ENCODE measurements at regions not wholly inside any gene's neighbourhood (a gene's known extent, or its start where the extent isn't known, plus 50 kb on each side); places are given as distances from the start of the nearest gene placed in this dataset.

DNA sequence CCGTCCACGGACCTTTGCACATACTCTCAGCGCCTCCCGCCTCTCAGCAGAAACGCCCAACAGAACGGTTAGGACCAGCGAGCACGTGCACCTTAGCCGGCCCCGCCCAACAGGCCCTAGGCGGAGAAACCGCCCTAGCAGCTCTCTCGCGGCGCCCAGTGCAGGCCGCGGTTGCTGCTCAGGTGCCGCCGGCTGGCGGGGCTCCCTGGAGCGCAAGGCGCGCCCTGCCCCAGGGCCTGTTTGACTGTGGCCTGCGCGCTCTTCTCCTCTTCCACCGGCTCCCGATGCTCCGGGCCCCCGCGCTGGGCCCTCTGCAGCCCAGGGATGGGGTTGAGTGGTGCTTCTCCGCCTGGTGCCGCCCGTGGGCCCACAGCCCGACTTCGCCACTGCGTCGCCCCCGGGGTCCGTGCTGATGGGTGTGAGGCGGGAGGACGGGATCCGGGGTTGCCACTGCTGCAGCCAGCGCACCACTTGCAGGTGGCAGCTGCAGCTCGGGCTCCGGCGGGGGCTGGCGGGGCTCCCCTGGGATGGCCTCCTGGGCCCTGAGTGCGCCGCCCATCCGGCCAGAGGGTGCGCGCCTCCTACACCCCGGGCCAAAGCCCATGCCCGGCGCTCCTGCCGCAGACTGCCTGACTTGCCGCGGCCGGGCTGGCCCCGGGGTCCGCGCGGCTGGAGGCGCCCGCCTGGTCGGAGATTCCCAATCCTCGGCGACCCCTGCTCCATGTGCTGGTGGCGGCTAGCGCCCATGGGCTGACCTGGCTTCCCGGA lies 1889.4 kb upstream of the CDH9 start:
- TF ChIP-seq, protein P1, sequence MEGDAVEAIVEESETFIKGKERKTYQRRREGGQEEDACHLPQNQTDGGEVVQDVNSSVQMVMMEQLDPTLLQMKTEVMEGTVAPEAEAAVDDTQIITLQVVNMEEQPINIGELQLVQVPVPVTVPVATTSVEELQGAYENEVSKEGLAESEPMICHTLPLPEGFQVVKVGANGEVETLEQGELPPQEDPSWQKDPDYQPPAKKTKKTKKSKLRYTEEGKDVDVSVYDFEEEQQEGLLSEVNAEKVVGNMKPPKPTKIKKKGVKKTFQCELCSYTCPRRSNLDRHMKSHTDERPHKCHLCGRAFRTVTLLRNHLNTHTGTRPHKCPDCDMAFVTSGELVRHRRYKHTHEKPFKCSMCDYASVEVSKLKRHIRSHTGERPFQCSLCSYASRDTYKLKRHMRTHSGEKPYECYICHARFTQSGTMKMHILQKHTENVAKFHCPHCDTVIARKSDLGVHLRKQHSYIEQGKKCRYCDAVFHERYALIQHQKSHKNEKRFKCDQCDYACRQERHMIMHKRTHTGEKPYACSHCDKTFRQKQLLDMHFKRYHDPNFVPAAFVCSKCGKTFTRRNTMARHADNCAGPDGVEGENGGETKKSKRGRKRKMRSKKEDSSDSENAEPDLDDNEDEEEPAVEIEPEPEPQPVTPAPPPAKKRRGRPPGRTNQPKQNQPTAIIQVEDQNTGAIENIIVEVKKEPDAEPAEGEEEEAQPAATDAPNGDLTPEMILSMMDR (IDR thresholded peaks at IDR 0.05; ENCODE audit: extremely low read depth, low read depth, low read length) = no peak
- H2AFZ ChIP-seq (ENCODE audit: low read length) = no peak overlapping the region
- no peaks in the 10 kb centered on the region for H3K27me3 ChIP-seq (ENCODE audit: insufficient read depth, low read length)
- H3K27ac ChIP-seq (ENCODE audit: low read depth, low read length) = no peak overlapping the region
- H3K79me2 ChIP-seq (ENCODE audit: insufficient read depth, low read length) = no peaks in the 10 kb centered on the region
- H3K4me1 ChIP-seq (ENCODE audit: insufficient read depth, low read length) = no peaks in the 10 kb centered on the region
- DNase-seq (ENCODE audit: insufficient read length, low spot score, missing footprints) = no peak
- H3K36me3 ChIP-seq (ENCODE audit: insufficient read depth, low read length) = no peaks in the 10 kb centered on the region
- no peaks in the 10 kb centered on the region for H4K20me1 ChIP-seq (ENCODE audit: insufficient read depth, low read length)
- no peak overlapping the region for H3K4me3 ChIP-seq (ENCODE audit: insufficient read depth, low read length)
- H3K4me2 ChIP-seq (ENCODE audit: insufficient read depth, low read length) = no peak overlapping the region
- H3K9me3 ChIP-seq (ENCODE audit: low read depth, low read length) = no peaks in the 10 kb centered on the region

DNA sequence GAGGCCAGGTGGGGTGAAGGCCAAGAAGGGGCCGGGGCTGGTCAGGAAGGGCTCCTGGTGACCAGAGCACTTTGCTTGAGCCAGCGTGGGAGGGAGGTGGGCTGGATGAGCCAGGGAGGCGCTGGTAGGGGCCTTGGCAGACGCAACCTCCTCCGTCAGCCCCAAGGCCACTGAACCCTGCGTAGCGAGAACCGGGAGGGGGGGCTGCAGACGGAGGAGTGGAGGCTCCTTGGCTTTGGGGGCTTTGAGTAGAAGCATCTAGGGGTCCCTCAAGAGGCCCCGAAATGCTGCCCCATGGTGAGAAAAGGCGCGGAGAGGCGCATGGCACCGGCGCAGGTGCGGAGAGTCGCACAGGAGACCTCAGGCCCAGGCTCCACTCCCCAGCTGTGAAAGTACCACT lies 1888.0 kb upstream of the CDH9 start:
- no peaks in the 10 kb centered on the region for H4K20me1 ChIP-seq (ENCODE audit: insufficient read depth, low read length)
- no peaks in the 10 kb centered on the region for H3K36me3 ChIP-seq (ENCODE audit: insufficient read depth, low read length)
- H3K79me2 ChIP-seq (ENCODE audit: insufficient read depth, low read length) = no peaks in the 10 kb centered on the region
- no peaks in the 10 kb centered on the region for H3K27me3 ChIP-seq (ENCODE audit: insufficient read depth, low read length)
- H3K4me3 ChIP-seq (ENCODE audit: insufficient read depth, low read length) = no peak overlapping the region
- no peak overlapping the region for H3K4me2 ChIP-seq (ENCODE audit: insufficient read depth, low read length)
- H3K4me1 ChIP-seq (ENCODE audit: insufficient read depth, low read length) = no peaks in the 10 kb centered on the region
- no peaks in the 10 kb centered on the region for H3K9me3 ChIP-seq (ENCODE audit: low read depth, low read length)
- H3K27ac ChIP-seq (ENCODE audit: low read depth, low read length) = no peak overlapping the region
- DNase-seq (ENCODE audit: insufficient read length, low spot score, missing footprints) = no peak
- H2AFZ ChIP-seq (ENCODE audit: low read length) = no peak overlapping the region
- TF ChIP-seq, protein P1 (IDR thresholded peaks at IDR 0.05; ENCODE audit: extremely low read depth, low read depth, low read length) = no peak

DNA sequence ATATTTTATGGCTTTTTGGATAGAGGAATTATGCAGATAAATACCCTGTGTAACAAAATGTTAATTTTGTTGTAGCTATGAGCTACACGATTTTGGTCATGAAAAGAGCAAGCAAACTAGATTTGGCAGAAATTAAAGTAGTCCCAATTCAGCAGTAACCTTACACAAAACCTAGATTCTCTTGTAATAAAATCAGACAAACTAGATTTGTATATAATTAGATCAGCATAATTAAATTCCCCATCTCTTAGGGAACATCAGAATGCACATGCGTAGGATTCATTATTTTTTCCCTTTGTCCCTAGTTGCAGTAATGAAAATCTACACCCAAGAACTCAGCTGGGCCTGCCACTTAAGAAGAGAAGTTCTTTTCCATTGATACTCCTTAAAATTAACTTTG lies 1879.2 kb upstream of the CDH9 start:
- DNase-seq (ENCODE audit: insufficient read length, low spot score, missing footprints) = no peak
- TF ChIP-seq, protein P1 (IDR thresholded peaks at IDR 0.05; ENCODE audit: extremely low read depth, low read depth, low read length) = no peak
- no peak overlapping the region for H3K4me3 ChIP-seq (ENCODE audit: insufficient read depth, low read length)

DNA sequence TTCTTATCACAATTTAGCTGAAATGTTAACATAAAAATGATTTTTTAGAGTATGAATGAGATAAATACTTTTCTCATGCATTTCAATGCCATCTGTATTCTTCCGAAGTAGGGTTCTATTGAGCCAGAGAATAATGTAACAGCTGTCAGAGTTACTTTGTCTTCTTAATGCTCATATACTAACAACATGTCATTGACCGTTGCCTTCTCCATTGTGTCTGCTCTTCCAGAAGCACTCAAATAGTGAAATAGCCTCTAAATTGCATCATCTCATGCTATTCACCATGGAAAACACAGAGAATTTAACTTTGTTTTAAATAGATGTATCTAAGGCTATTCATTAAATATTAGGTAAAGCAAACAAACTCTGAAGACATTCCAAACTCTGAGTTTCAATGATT lies 1875.9 kb upstream of the CDH9 start:
- Histone ChIP-seq H3K9me3 (ENCODE audit: low read depth, low read length) (no peaks in the 10 kb centered on the region), H3K79me2 (ENCODE audit: insufficient read depth, low read length) (no peaks in the 10 kb centered on the region), H4K20me1 (ENCODE audit: insufficient read depth, low read length) (no peaks in the 10 kb centered on the region), H3K4me1 (ENCODE audit: insufficient read depth, low read length) (no peaks in the 10 kb centered on the region), H3K27me3 (ENCODE audit: insufficient read depth, low read length) (no peaks in the 10 kb centered on the region), H2AFZ (ENCODE audit: low read length) (no peak overlapping the region), H3K4me2 (ENCODE audit: insufficient read depth, low read length) (no peak overlapping the region), H3K36me3 (ENCODE audit: insufficient read depth, low read length) (no peaks in the 10 kb centered on the region), H3K27ac (ENCODE audit: low read depth, low read length) (no peak overlapping the region), H3K4me3 (ENCODE audit: insufficient read depth, low read length) (no peak overlapping the region)
- DNase-seq (ENCODE audit: insufficient read length, low spot score, missing footprints) = no peak
- TF ChIP-seq, protein P1 (IDR thresholded peaks at IDR 0.05; ENCODE audit: extremely low read depth, low read depth, low read length) = no peak

More for the DNA sequence above, 1879.2 kb upstream of the CDH9 start:
- Histone ChIP-seq H3K27me3 (ENCODE audit: insufficient read depth, low read length) (no peaks in the 10 kb centered on the region), H3K4me2 (ENCODE audit: insufficient read depth, low read length) (no peak overlapping the region), H4K20me1 (ENCODE audit: insufficient read depth, low read length) (no peaks in the 10 kb centered on the region), H3K9me3 (ENCODE audit: low read depth, low read length) (no peaks in the 10 kb centered on the region), H3K79me2 (ENCODE audit: insufficient read depth, low read length) (no peaks in the 10 kb centered on the region), H3K27ac (ENCODE audit: low read depth, low read length) (no peak overlapping the region), H3K36me3 (ENCODE audit: insufficient read depth, low read length) (no peaks in the 10 kb centered on the region), H3K4me1 (ENCODE audit: insufficient read depth, low read length) (no peaks in the 10 kb centered on the region), H2AFZ (ENCODE audit: low read length) (no peak overlapping the region)

Data from osteoblast (primary cell).